RWPE2 (cell line): ENCODE measurements at regions not wholly inside any gene's neighbourhood (a gene's known extent, or its start where the extent isn't known, plus 50 kb on each side); places are given as distances from the start of the nearest gene placed in this dataset.

Experiments used
- ATAC-seq: fragments of 200-7000 bp; cut with Tn5 transposase; 3 replicates; pipeline ENCODE4 v1.9.1; 2021; ENCODE audit warnings: low read depth
- DNase-seq: peaks from one replicate; pipeline ENCODE4 v3.0.0-alpha.2; 2020; ENCODE audit warnings: low spot score
- H3K27ac ChIP-seq: fragments of 450-650 bp; 2 replicates; pipeline ENCODE4 v1.5.1; 2017; ENCODE audit warnings: mild to moderate bottlenecking; ENCODE audit not compliant: poor library complexity, severe bottlenecking
- H3K27me3 ChIP-seq: fragments of 250-450 bp; sonication (Bioruptor Pico); 2 replicates; pipeline ENCODE4 v1.5.1; 2021; ENCODE audit warnings: mild to moderate bottlenecking, moderate library complexity; ENCODE audit not compliant: insufficient read depth, poor library complexity, severe bottlenecking
- H3K36me3 ChIP-seq: fragments of 250-450 bp; sonication (Bioruptor Pico); 2 replicates; pipeline ENCODE4 v1.5.1; 2020; ENCODE audit warnings: low read depth, mild to moderate bottlenecking, moderate library complexity
- H3K4me1 ChIP-seq: fragments of 250-450 bp; sonication (Bioruptor Pico); 2 replicates; pipeline ENCODE4 v1.5.1; 2021; ENCODE audit warnings: mild to moderate bottlenecking, moderate library complexity; ENCODE audit not compliant: insufficient read depth, poor library complexity, severe bottlenecking
- H3K4me3 ChIP-seq: fragments of 250-450 bp; sonication (Bioruptor Pico); 2 replicates; pipeline ENCODE4 v1.5.1; 2021; ENCODE audit warnings: mild to moderate bottlenecking, moderate library complexity; ENCODE audit not compliant: severe bottlenecking
- H3K9me3 ChIP-seq: fragments of 250-450 bp; sonication (Bioruptor Pico); 2 replicates; pipeline ENCODE4 v1.5.1; 2021; ENCODE audit warnings: mild to moderate bottlenecking, moderate library complexity; ENCODE audit not compliant: severe bottlenecking
- TF ChIP-seq, protein P1 (sequence below): fragments of 450-650 bp; IDR thresholded peaks from one replicate; pipeline ENCODE4 v1.5.1; 2017; ENCODE audit warnings: mild to moderate bottlenecking, moderate library complexity; ENCODE audit not compliant: poor library complexity, severe bottlenecking

- DNase-seq (no peak), ATAC-seq (no peak)
- Histone ChIP-seq H3K27me3 (no peaks in the 10 kb centered on the region), H3K36me3 (no peaks in the 10 kb centered on the region), H3K4me1 (no peaks in the 10 kb centered on the region), H3K4me3 (no peak overlapping the region), H3K27ac (no peak overlapping the region), H3K9me3 (no peaks in the 10 kb centered on the region)
- TF ChIP-seq, protein P1, sequence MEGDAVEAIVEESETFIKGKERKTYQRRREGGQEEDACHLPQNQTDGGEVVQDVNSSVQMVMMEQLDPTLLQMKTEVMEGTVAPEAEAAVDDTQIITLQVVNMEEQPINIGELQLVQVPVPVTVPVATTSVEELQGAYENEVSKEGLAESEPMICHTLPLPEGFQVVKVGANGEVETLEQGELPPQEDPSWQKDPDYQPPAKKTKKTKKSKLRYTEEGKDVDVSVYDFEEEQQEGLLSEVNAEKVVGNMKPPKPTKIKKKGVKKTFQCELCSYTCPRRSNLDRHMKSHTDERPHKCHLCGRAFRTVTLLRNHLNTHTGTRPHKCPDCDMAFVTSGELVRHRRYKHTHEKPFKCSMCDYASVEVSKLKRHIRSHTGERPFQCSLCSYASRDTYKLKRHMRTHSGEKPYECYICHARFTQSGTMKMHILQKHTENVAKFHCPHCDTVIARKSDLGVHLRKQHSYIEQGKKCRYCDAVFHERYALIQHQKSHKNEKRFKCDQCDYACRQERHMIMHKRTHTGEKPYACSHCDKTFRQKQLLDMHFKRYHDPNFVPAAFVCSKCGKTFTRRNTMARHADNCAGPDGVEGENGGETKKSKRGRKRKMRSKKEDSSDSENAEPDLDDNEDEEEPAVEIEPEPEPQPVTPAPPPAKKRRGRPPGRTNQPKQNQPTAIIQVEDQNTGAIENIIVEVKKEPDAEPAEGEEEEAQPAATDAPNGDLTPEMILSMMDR = no peak
These were observed 51.7 kb upstream of the NFIB start for GRCh38 chr9:14365670-14366069.
